ENCODE measurements at regions not wholly inside any gene's neighbourhood (a gene's known extent, or its start where the extent isn't known, plus 50 kb on each side); places are given as distances from the start of the nearest gene placed in this dataset.

- TF ChIP-seq MYC (IDR thresholded peaks at IDR 0.05; ENCODE audit: low read depth, low read length) (no peak), POLR2A (IDR thresholded peaks at IDR 0.05; ENCODE audit: low read depth, low read length) (no peak), EZH2 (IDR thresholded peaks at IDR 0.05; ENCODE audit: borderline replicate concordance, low read depth, low read length, severe bottlenecking) (no peak), GATA2 (IDR thresholded peaks at IDR 0.05; ENCODE audit: insufficient read depth, insufficient read length, low read depth, low read length) (no peak), POLR2AphosphoS5 (IDR thresholded peaks at IDR 0.05; ENCODE audit: insufficient read depth, low read depth, low read length) (no peak), MAX (IDR thresholded peaks at IDR 0.05; ENCODE audit: insufficient read depth, insufficient read length) (no peak), CTCF (IDR thresholded peaks at IDR 0.05; ENCODE audit: extremely low read depth in 1 of 2, insufficient read depth in 1 of 2, low read depth in 1 of 2, low read length in 2 of 2) (no peak), JUN (IDR thresholded peaks at IDR 0.05; ENCODE audit: borderline replicate concordance, insufficient read depth, insufficient read length, low read depth) (no peak), FOS (IDR thresholded peaks at IDR 0.05; ENCODE audit: borderline replicate concordance, insufficient read depth, low read length) (no peak)
- DNase-seq (ENCODE audit: low read depth, low spot score) = no peak
- no peak overlapping the region for H3K4me2 ChIP-seq (ENCODE audit: insufficient read depth, low read length)
- H3K9me3 ChIP-seq (replicated peaks; ENCODE audit: control insufficient read depth, insufficient read depth, low read length) = peaks cover 2% of the 10 kb centered on the region
- intact Hi-C loops (cut with micrococcal nuclease) (no loop called here), dilution Hi-C loops (cut with MboI; ENCODE audit: extremely low pct_ligation_motif_present, low sequenced_read_pairs) (no loop called here)
- no peaks in the 10 kb centered on the region for H4K20me1 ChIP-seq (replicated peaks; ENCODE audit: control insufficient read depth, extremely low read depth, insufficient read depth, low read length)
- no peak overlapping the region for H2AFZ ChIP-seq (ENCODE audit: low read depth, low read length)
- no peak for FAIRE-seq
- no peaks in the 10 kb centered on the region for H3K27me3 ChIP-seq (ENCODE audit: control insufficient read depth in 2 of 2, insufficient read depth in 2 of 2, low read length in 2 of 2)
- no peak overlapping the region for H3K9ac ChIP-seq (replicated peaks; ENCODE audit: extremely low read depth, insufficient read depth, low read length)
- H3K9me1 ChIP-seq (replicated peaks; ENCODE audit: control insufficient read depth, extremely low read depth, insufficient read depth, low read length) = no peaks in the 10 kb centered on the region
- ChIA-PET POLR2A (no interaction called here), CTCF (no interaction called here)
- BruUV-seq (replicated peaks) = no TSS peak
- H3K36me3 ChIP-seq (ENCODE audit: control insufficient read depth in 2 of 2, extremely low read depth in 1 of 2, insufficient read depth in 2 of 2, low read length in 2 of 2) = no peaks in the 10 kb centered on the region
- H3K27ac ChIP-seq (ENCODE audit: insufficient read depth, low read depth, low read length) = no peak overlapping the region
- H3K4me3 ChIP-seq (replicated peaks in 1 of 3; ENCODE audit: insufficient read depth in 1 of 3, low read depth in 1 of 3, low read length in 3 of 3) = no peak overlapping the region
- no peaks in the 10 kb centered on the region for H3K79me2 ChIP-seq (ENCODE audit: control insufficient read depth, insufficient read depth, low read length)
- no peaks in the 10 kb centered on the region for H3K4me1 ChIP-seq (ENCODE audit: control insufficient read depth, extremely low read depth, insufficient read depth, low read length)
These were observed 1045.7 kb upstream of the CELF4 start for GRCh38 chr18:38611036-38611964.

All from endothelial cell of umbilical vein (primary cell).